GM12878 (cell line): ENCODE measurements at regions not wholly inside any gene's neighbourhood (a gene's known extent, or its start where the extent isn't known, plus 50 kb on each side); places are given as distances from the start of the nearest gene placed in this dataset.

ENCODE experiments used
- CTCF ChIP-seq, 3 experiments: IDR thresholded peaks in 2 of 3; conservative IDR thresholded peaks in 1 of 3; 2 replicates each; pipeline ENCODE4 v1.5.1; 2011; ENCODE audit warnings: low read depth in 3 of 3, low read length in 3 of 3, mild to moderate bottlenecking in 3 of 3, control low read depth in 2 of 3, moderate library complexity in 2 of 3, inconsistent platforms in 1 of 3, mixed read lengths in 1 of 3; ENCODE audit not compliant: control insufficient read depth in 2 of 3, insufficient read depth in 1 of 3; ENCODE audit errors: extremely low read depth in 1 of 3
- DPF2 ChIP-seq: fragments of 450-650 bp; IDR thresholded peaks from 2 replicates; pipeline ENCODE4 v1.6.1; 2017; ENCODE audit warnings: mild to moderate bottlenecking
- SKIL ChIP-seq: fragments of 450-650 bp; IDR thresholded peaks from 2 replicates; pipeline ENCODE4 v1.6.1; 2017; ENCODE audit warnings: mild to moderate bottlenecking, low read depth, inconsistent platforms; ENCODE audit not compliant: poor library complexity, severe bottlenecking

- no peak for TF ChIP-seq SKIL
- no peak for TF ChIP-seq CTCF (IDR thresholded peaks at IDR 0.05 in 2 of 3, conservative IDR thresholded peaks at IDR 0.05 in 1 of 3; ENCODE audit: control insufficient read depth in 2 of 3, extremely low read depth in 1 of 3, insufficient read depth in 1 of 3, low read depth in 3 of 3, low read length in 3 of 3)
- TF ChIP-seq DPF2, result no peak
Observed at GRCh38 chr1:229087339-229087738, 183.6 kb upstream of the RAB4A start.
